GM23338 (cell line): ENCODE measurements at regions not wholly inside any gene's neighbourhood (a gene's known extent, or its start where the extent isn't known, plus 50 kb on each side); places are given as distances from the start of the nearest gene placed in this dataset. TPM values are rescaled to one million over a fixed set of nuclear protein-coding genes. Genes with fewer than 3 reads are reported as not detected.
A peak's percentile ranks its signal among the peaks of the same experiment; 100 is the strongest.
"Not testable (repeated sequence)": the region's sequence is repeated elsewhere in the genome, so short reads cannot be mapped to it uniquely, and the experiment has no call there.

Experiments used
- ATAC-seq: fragments of 200-7000 bp; cut with Tn5 transposase; 3 replicates; pipeline ENCODE4 v1.9.1; 2020
- DNase-seq: peaks from one replicate; pipeline ENCODE4 v3.0.0-alpha.2; 2015; ENCODE audit warnings: low spot score
- H2AFZ ChIP-seq: fragments of 200-600 bp; sonication (generic); 2 replicates; pipeline ENCODE4 v1.8.0; 2016; ENCODE audit warnings: antibody characterized with exemption, mild to moderate bottlenecking, moderate library complexity
- H3F3A ChIP-seq: fragments of 200-600 bp; sonication (generic); replicated peaks from 2 replicates; pipeline ENCODE4 v1.8.0; 2017; ENCODE audit warnings: antibody characterized with exemption, mixed run types, low read depth
- H3K27ac ChIP-seq: fragments of 200-600 bp; sonication (generic); 2 replicates; pipeline ENCODE4 v1.6.1; 2016; ENCODE audit warnings: low read depth
- H3K27me3 ChIP-seq: fragments of 200-600 bp; sonication (generic); 2 replicates; pipeline ENCODE4 v1.8.0; 2016; ENCODE audit warnings: mild to moderate bottlenecking, mixed run types, moderate library complexity; ENCODE audit not compliant: insufficient read depth
- H3K36me3 ChIP-seq: fragments of 200-600 bp; sonication (generic); 2 replicates; pipeline ENCODE4 v1.8.0; 2016; ENCODE audit warnings: mild to moderate bottlenecking; ENCODE audit not compliant: insufficient read depth
- H3K4me1 ChIP-seq: fragments of 200-600 bp; sonication (generic); 2 replicates; pipeline ENCODE4 v1.8.0; 2016; ENCODE audit warnings: mild to moderate bottlenecking, moderate library complexity; ENCODE audit not compliant: insufficient read depth
- H3K4me2 ChIP-seq: fragments of 200-600 bp; sonication (generic); 2 replicates; pipeline ENCODE4 v1.7.1; 2017; ENCODE audit warnings: mixed run types
- H3K4me3 ChIP-seq: fragments of 200-600 bp; sonication (generic); 2 replicates; pipeline ENCODE4 v1.6.1; 2016; ENCODE audit warnings: mixed run types
- H3K79me2 ChIP-seq: fragments of 200-600 bp; sonication (generic); replicated peaks from 2 replicates; pipeline ENCODE4 v1.8.0; 2017; ENCODE audit warnings: mild to moderate bottlenecking; ENCODE audit not compliant: insufficient read depth
- H3K9me2 ChIP-seq: fragments of 200-600 bp; sonication (generic); 2 replicates; pipeline ENCODE4 v1.8.0; 2017; ENCODE audit not compliant: insufficient read depth
- H4K20me1 ChIP-seq: fragments of 200-600 bp; sonication (generic); replicated peaks from 2 replicates; pipeline ENCODE4 v1.8.0; 2017; ENCODE audit warnings: mild to moderate bottlenecking; ENCODE audit not compliant: insufficient read depth
- H3K27ac Mint-ChIP-seq: 2 replicates; pipeline ENCODE4 v1.8.0; 2020; ENCODE audit warnings: inconsistent platforms, mild to moderate bottlenecking, moderate library complexity, mixed read lengths
- H3K27me3 Mint-ChIP-seq: 3 replicates; pipeline ENCODE4 v1.8.0; 2022; ENCODE audit warnings: low read depth, mild to moderate bottlenecking, moderate library complexity, mixed read lengths, inconsistent platforms; ENCODE audit not compliant: insufficient read depth, poor library complexity
- H3K36me3 Mint-ChIP-seq: 3 replicates; pipeline ENCODE4 v1.8.0; 2021; ENCODE audit warnings: low read depth, mild to moderate bottlenecking, inconsistent platforms, moderate library complexity, mixed read lengths
- H3K4me1 Mint-ChIP-seq: 3 replicates; pipeline ENCODE4 v1.8.0; 2020; ENCODE audit warnings: mild to moderate bottlenecking, inconsistent platforms, mixed read lengths
- H3K4me3 Mint-ChIP-seq: 3 replicates; pipeline ENCODE4 v1.8.0; 2021; ENCODE audit warnings: moderate library complexity, mild to moderate bottlenecking, inconsistent platforms, mixed read lengths
- H3K9me3 Mint-ChIP-seq: 3 replicates; pipeline ENCODE4 v1.8.0; 2020; ENCODE audit warnings: moderate library complexity, mild to moderate bottlenecking, inconsistent platforms, mixed read lengths
- CTCF ChIP-seq, 2 experiments: fragments of 200-600 bp in 1 of 2; sonication (generic) in 1 of 2; conservative IDR thresholded peaks; 2 replicates each; pipeline versions ENCODE4 v1.5.1 to v1.6.1; 2016 to 2017; ENCODE audit warnings: antibody characterized with exemption in 2 of 2, low read depth in 2 of 2, mild to moderate bottlenecking in 2 of 2, moderate library complexity in 1 of 2
- EZH2 ChIP-seq: fragments of 200-600 bp; sonication (generic); IDR thresholded peaks from one replicate; pipeline ENCODE4 v1.8.0; 2017; ENCODE audit warnings: antibody characterized with exemption, mild to moderate bottlenecking, low read depth; ENCODE audit not compliant: unreplicated experiment
- JUNB ChIP-seq: IDR thresholded peaks from one replicate; pipeline ENCODE4 v1.6.1; 2016; ENCODE audit warnings: antibody characterized with exemption; ENCODE audit not compliant: unreplicated experiment
- ZNF462 ChIP-seq: fragments of 250-450 bp; sonication (Bioruptor Pico); IDR thresholded peaks from 2 replicates; pipeline ENCODE4 v1.5.0; 2020; ENCODE audit warnings: mild to moderate bottlenecking, moderate library complexity
- small RNA-seq: library from RNA; depleted of rRNA; stranded (forward); fragments of <200 nt; gene quantifications from one replicate; pipeline ENCODE3, GENCODE V24; 2014; ENCODE audit warnings: low replicate concordance

GRCh38 chrX:87167841-87168240 is 349.8 kb upstream of the KLHL4 start:
- no peaks in the 10 kb centered on the region for H4K20me1 ChIP-seq
- no peaks in the 10 kb centered on the region for H3K27me3 ChIP-seq
- no peaks in the 10 kb centered on the region for H3K79me2 ChIP-seq
- Mint-ChIP-seq H3K27ac (no peak overlapping the region), H3K36me3 (peaks cover 23% of the 10 kb centered on the region), H3K9me3 (peaks cover 24% of the 10 kb centered on the region), H3K4me3 (no peak overlapping the region), H3K4me1 (peaks cover 8% of the 10 kb centered on the region; the same call in 2 of the 3 replicates), H3K27me3 (peaks cover 2% of the 10 kb centered on the region)
- no peak overlapping the region for H2AFZ ChIP-seq
- DNase-seq (peak; percentile 51), ATAC-seq (peak; percentile 72)
- H3F3A ChIP-seq, result no peaks in the 10 kb centered on the region
- H3K27ac ChIP-seq, result peak overlapping the region; percentile 63; the same call in 1 of the 2 replicates
- no peaks in the 10 kb centered on the region for H3K9me2 ChIP-seq
- no peak overlapping the region for H3K4me2 ChIP-seq
- no peak overlapping the region for H3K4me3 ChIP-seq
- no peaks in the 10 kb centered on the region for H3K36me3 ChIP-seq
- no peaks in the 10 kb centered on the region for H3K4me1 ChIP-seq
- TF ChIP-seq CTCF (conservative IDR thresholded peaks at IDR 0.05; ENCODE audit: low read depth in 2 of 2) (no peak), JUNB (no peak), EZH2 (no peak), ZNF462 (CRISPR knock-in tag) (no peak)

DNA sequence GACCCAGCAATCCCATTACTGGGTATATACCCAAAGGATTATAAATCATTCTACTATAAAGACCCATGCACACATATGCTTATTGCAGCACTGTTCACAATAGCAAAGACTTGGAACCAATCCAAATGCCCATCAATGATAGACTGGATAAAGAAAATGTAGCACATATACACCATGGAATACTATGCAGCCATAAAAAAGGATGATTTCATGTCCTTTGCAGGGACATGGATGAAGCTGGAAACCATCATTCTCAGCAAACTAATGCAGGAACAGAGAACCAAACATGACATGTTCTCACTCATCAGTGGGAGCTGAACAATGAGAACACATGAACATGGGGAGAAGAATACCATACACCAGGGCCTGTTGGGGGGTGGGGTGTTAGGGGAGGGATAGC is 339.6 kb upstream of the KLHL4 start:
- not testable (repeated sequence) for H3K9me3 Mint-ChIP-seq, DNase-seq, H3K27ac ChIP-seq, H4K20me1 ChIP-seq, H3F3A ChIP-seq, H3K27me3 ChIP-seq, H3K36me3 ChIP-seq, H3K4me3 Mint-ChIP-seq, H3K27me3 Mint-ChIP-seq, H3K36me3 Mint-ChIP-seq, H3K4me1 Mint-ChIP-seq, ATAC-seq, H3K4me1 ChIP-seq, H3K4me2 ChIP-seq, H3K4me3 ChIP-seq, H3K9me2 ChIP-seq, H2AFZ ChIP-seq, H3K79me2 ChIP-seq, H3K27ac Mint-ChIP-seq

Small RNA genes in the stretch of these regions (small RNA-seq; reads per million reads assigned to genes)
- gene RF00279 (0.12 reads per million), gene Z82210.1 (not detected)
